ENCODE measurements at regions not wholly inside any gene's neighbourhood (a gene's known extent, or its start where the extent isn't known, plus 50 kb on each side); places are given as distances from the start of the nearest gene placed in this dataset.

DNA sequence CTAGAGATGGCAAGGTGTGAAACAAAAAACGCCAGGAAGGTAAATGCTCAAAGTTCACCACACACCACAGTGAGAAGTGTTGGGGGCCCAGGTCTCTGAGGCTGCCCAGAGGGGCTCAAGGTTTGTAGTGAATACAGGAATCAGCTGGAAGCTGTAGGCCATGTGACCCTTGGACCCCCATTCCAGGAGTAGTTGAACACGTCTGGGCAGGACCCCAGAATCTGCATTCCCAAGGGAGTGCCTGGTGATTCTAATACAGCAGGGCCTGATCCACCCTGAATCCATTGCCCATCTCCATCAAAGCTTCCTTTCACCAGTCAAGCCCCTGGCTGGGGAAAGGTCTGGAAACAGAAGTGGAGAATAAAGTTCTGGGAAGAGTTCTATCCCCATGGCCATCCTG lies 70.8 kb upstream of the B3GAT1 start:
- Mint-ChIP-seq H3K36me3 (ENCODE audit: low read depth) (no peaks in the 10 kb centered on the region), H3K4me3 (no peak overlapping the region), H3K4me1 (peaks cover 3% of the 10 kb centered on the region), H3K27ac (no peak overlapping the region), H3K27me3 (peaks cover 55% of the 10 kb centered on the region)
- no peaks in the 10 kb centered on the region for H3K9me3 ChIP-seq (ENCODE audit: control insufficient read depth, low read length, poor library complexity, severe bottlenecking)
- no peak for DNase-seq
- ATAC-seq = no peak

DNA sequence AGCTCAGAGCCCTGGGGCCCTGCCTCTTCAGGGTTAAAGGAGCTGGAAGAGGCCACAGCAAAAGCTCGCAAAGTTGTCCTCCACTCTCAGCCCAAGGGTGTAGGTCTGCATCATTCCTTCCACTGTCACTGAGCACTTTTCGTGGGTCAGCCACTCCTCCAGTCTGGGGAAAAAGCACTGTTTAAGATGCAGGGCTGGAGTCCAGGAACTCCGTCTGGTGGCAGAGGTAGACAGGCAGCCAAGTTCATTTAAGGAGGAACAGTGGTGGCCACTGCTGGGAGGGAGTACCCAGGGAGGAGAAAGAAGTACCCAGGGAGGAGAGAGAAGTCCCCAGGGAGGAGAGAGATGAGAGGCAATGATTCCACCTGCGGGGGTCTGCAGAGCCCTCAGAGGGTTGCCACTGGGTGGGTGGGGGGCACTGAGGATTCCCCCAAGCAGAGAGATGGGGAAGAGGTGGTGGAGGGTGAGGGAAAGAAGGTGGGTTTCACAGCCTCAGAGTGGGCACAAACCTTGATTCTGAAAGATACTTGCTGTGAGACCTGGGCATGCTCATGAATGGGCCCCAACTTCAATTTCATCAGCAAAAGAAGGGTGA lies 70.0 kb upstream of the B3GAT1 start:
- Mint-ChIP-seq H3K36me3 (ENCODE audit: low read depth) (no peaks in the 10 kb centered on the region), H3K27me3 (peaks cover 57% of the 10 kb centered on the region), H3K4me3 (no peak overlapping the region), H3K4me1 (peaks cover 3% of the 10 kb centered on the region), H3K27ac (no peak overlapping the region)
- no peak for DNase-seq
- H3K9me3 ChIP-seq (ENCODE audit: control insufficient read depth, low read length, poor library complexity, severe bottlenecking) = no peaks in the 10 kb centered on the region
- ATAC-seq = no peak

DNA sequence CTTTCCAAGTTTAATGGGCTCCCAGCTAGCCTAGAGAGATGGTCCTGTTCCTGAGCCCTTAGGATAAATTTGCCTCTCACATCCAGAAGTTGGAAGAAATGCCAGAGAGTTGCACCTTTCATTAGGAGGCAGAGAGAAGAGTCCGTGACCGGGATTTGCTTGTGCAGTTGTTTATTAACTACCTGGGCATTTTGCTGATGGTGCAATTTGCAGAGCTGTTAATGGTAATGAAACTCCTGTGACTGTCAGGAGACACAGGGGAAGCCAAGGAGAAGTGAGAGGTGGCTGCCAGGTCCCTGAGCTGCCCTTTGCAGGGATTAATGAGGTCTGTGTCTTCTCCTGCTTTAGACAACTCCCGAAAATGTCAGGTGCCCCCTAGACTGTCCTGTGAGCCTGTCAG lies 69.1 kb upstream of the B3GAT1 start:
- DNase-seq (no peak), ATAC-seq (no peak)
- Mint-ChIP-seq H3K4me1 (peaks cover 3% of the 10 kb centered on the region), H3K36me3 (ENCODE audit: low read depth) (no peaks in the 10 kb centered on the region), H3K27ac (no peak overlapping the region), H3K27me3 (peaks cover 63% of the 10 kb centered on the region), H3K4me3 (no peak overlapping the region)
- no peaks in the 10 kb centered on the region for H3K9me3 ChIP-seq (ENCODE audit: control insufficient read depth, low read length, poor library complexity, severe bottlenecking)

DNA sequence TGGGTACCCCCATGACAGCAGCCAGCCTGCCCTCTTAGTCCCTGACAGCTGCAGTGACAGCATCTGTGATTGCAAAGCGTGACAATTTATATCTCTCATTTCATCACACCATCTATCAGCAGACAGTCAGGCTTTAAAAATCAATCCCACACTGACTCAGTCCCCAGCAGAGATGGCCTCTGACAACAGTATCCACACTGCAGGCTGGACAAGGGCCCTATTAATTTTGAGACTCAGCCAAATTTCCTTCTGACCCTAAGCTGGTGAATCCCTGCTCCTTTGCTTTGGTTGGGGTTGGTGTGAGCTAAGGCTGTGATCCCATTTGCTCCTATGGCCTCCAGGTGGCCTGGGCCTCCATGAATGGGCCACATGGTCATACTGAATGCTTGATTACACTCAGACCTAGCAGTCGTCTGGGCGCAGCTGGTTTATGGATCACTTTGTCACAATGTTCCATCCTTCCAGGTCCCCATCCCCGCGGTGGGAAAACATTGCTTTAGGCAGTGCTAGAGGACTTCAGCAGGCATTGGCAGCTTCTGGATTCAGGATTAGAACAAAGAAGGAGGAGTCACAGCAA lies 68.2 kb upstream of the B3GAT1 start:
- H3K4me1 Mint-ChIP-seq = peaks cover 3% of the 10 kb centered on the region
- DNase-seq = no peak
- H3K27me3 Mint-ChIP-seq = peaks cover 65% of the 10 kb centered on the region
- H3K27ac Mint-ChIP-seq = no peak overlapping the region
- no peaks in the 10 kb centered on the region for H3K9me3 ChIP-seq (ENCODE audit: control insufficient read depth, low read length, poor library complexity, severe bottlenecking)
- ATAC-seq = no peak
- no peaks in the 10 kb centered on the region for H3K36me3 Mint-ChIP-seq (ENCODE audit: low read depth)
- no peak overlapping the region for H3K4me3 Mint-ChIP-seq

DNA sequence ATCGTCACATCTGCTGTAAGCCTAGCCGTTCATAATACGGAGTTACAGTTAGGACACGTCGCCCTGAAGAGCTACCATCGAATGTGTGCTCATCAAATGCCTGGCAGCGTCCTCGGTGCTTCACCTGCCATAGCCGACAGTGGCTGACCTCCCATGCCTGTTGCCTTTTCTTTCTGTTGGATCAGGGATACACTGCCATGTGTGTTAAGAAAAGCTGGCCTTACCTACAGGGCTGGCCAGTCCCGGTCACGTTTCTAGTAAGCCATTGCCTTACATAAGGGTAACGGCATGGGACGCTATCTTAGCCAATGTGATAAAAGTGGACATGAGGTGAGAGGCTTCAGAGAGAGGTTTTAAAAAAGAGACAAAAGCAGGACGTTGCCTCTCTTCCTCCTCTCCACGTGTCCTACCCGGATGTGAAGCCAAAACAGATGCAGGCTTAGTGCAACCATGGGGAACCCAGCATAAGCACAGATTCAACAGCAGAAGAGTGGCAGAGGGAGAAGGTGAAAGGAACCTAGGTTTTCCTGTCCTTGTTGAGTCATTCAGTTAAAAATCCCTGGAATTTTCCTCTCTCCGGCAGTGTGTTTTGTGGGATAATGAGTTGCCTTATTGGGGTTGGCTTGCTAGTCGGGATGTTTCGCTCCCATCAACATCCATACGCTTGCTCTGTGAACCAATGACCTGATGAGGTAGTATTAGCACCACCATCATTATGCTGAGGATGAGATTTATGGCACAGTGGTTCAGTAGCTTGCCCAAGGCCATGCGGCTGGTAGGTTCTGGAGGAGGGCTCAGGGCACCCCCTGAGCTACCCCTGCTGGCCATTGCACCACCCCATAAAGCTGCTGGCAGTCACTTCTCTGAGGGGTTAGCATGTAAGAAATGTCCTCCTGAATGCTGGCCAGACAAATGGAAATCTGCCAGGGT lies 67.4 kb upstream of the B3GAT1 start:
- H3K9me3 ChIP-seq (ENCODE audit: control insufficient read depth, low read length, poor library complexity, severe bottlenecking) = no peaks in the 10 kb centered on the region
- H3K27ac Mint-ChIP-seq = no peak overlapping the region
- H3K4me3 Mint-ChIP-seq = no peak overlapping the region
- ATAC-seq (no peak), DNase-seq (no peak)
- no peaks in the 10 kb centered on the region for H3K36me3 Mint-ChIP-seq (ENCODE audit: low read depth)
- H3K4me1 Mint-ChIP-seq = peaks cover 3% of the 10 kb centered on the region
- peaks cover 66% of the 10 kb centered on the region for H3K27me3 Mint-ChIP-seq

DNA sequence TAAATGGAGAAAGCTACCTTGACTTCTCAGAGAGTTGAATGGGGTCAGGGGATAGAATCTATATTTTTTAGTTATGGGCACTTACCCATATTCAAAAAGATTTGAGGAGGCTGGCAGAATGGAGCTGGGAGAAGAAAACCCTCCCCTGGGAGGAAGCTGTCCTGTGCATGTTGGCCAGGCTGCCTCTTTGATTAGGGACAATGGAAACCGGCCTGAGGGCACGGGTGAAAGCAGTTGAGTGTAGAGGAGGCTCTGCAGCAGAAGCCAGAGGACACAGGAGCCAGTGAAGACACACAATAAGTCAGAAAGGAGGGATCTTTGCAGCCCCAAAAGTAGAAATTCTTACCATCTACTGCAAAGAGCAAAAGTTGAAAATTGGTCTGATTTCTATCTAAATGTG lies 66.6 kb upstream of the B3GAT1 start:
- H3K4me1 Mint-ChIP-seq = peaks cover under 1% of the 10 kb centered on the region
- H3K4me3 Mint-ChIP-seq = no peak overlapping the region
- H3K9me3 ChIP-seq (ENCODE audit: control insufficient read depth, low read length, poor library complexity, severe bottlenecking) = no peaks in the 10 kb centered on the region
- H3K36me3 Mint-ChIP-seq (ENCODE audit: low read depth) = peaks cover under 1% of the 10 kb centered on the region
- no peak for ATAC-seq
- peaks cover 66% of the 10 kb centered on the region for H3K27me3 Mint-ChIP-seq
- H3K27ac Mint-ChIP-seq = no peak overlapping the region
- no peak for DNase-seq

DNA sequence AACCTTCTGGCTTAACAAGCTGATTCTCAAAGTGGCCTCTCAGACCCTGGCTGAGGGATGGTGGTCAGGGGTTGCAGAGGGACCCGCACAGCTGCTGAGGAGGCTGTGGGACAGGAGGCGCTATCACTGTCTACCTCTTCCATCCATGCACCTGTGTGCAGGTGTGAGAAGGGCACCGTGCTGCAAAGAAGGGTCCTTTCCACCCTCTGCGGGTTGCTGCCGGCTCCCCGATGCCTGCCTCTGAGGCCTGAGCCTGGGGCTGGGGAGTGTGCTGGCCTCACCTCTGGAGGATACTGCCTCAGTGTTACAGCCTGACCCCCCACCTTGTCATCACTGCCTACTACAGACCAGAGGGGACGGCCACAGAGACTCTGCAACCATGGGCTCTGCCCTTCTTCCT lies 66.1 kb upstream of the B3GAT1 start:
- H3K9me3 ChIP-seq (ENCODE audit: control insufficient read depth, low read length, poor library complexity, severe bottlenecking) = no peaks in the 10 kb centered on the region
- ATAC-seq (no peak), DNase-seq (no peak)
- H3K36me3 Mint-ChIP-seq (ENCODE audit: low read depth) = peaks cover 2% of the 10 kb centered on the region
- H3K27me3 Mint-ChIP-seq = peaks cover 68% of the 10 kb centered on the region
- H3K27ac Mint-ChIP-seq = no peak overlapping the region
- H3K4me3 Mint-ChIP-seq = no peak overlapping the region
- H3K4me1 Mint-ChIP-seq = peaks cover 5% of the 10 kb centered on the region

DNA sequence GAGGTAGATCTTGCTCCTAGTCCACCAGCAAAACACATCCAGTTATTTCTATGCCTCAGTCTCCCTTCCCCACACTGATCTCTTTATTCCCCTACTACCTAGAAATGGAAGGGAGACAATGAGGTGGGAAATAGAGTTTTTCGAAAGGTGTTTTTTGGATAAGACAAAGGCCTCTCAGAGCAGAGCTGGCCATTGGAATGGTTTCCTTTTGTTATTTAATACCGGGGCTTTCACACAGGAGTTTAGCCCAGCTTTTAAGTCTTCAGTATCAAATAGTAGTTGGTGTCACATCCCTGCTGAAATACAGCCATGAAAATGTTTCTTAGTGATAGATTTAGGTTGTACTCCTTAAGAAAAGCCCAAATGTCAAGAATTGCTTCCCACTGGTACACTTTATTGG lies 65.4 kb upstream of the B3GAT1 start:
- Mint-ChIP-seq H3K27me3 (peaks cover 73% of the 10 kb centered on the region), H3K27ac (no peak overlapping the region), H3K36me3 (ENCODE audit: low read depth) (peaks cover 2% of the 10 kb centered on the region), H3K4me3 (no peak overlapping the region), H3K4me1 (peaks cover 5% of the 10 kb centered on the region)
- ATAC-seq (no peak), DNase-seq (no peak)
- no peaks in the 10 kb centered on the region for H3K9me3 ChIP-seq (ENCODE audit: control insufficient read depth, low read length, poor library complexity, severe bottlenecking)

DNA sequence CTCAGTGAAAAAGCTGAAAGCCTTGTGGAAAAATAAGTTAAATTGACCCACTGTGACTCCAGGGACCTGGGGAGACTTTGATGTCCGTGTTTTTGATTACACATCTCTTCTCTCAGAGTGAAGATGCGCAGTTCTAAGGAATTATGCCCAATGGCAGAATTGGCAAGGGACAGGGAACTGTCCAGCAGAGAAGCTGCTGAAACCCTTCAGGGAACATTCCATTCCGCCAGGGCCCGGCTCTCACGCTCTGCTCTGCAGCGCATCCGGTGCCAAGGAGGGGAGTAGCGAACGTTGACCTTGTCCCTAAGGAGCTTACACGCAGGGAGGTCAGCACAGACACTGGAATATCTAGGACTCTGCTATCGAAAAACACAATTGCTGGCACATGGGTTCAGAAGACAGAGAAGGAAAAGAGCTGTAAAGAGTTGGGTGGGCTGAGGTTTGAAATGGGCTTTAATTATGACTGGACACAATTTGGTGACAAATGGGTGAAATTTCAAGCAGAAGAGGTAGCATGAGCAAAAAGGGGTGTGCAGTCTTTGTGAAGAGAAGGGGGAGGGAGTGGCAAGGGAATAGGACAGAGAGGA lies 64.5 kb upstream of the B3GAT1 start:
- no peak for DNase-seq
- Mint-ChIP-seq H3K27me3 (peaks cover 78% of the 10 kb centered on the region), H3K4me3 (no peak overlapping the region), H3K4me1 (peaks cover 8% of the 10 kb centered on the region), H3K36me3 (ENCODE audit: low read depth) (peaks cover 2% of the 10 kb centered on the region), H3K27ac (no peak overlapping the region)
- no peaks in the 10 kb centered on the region for H3K9me3 ChIP-seq (ENCODE audit: control insufficient read depth, low read length, poor library complexity, severe bottlenecking)
- ATAC-seq = no peak

DNA sequence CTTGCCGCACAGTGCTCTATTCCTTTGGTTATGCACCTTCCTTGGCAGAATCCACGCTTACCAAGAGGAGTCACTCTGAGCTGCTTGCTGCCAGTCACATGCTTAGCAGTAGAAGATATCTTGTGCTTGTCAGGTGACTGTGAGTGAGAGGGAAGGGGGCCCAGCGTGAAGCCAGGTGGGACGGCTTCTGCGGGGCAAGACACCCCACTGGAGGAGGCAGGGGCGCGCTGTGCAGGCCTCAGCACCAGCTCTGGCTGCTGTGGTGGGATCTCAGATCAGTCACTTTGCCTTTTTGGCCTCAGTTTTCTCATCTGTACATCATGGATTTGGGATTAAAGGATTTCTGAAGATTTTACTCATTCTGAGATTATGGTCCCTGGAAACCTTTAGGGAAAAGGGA lies 63.9 kb upstream of the B3GAT1 start:
- Mint-ChIP-seq H3K36me3 (ENCODE audit: low read depth) (peaks cover 2% of the 10 kb centered on the region), H3K27ac (no peak overlapping the region), H3K27me3 (peaks cover 82% of the 10 kb centered on the region), H3K4me1 (peaks cover 11% of the 10 kb centered on the region), H3K4me3 (no peak overlapping the region)
- H3K9me3 ChIP-seq (ENCODE audit: control insufficient read depth, low read length, poor library complexity, severe bottlenecking) = no peaks in the 10 kb centered on the region
- no peak for ATAC-seq
- no peak for DNase-seq

DNA sequence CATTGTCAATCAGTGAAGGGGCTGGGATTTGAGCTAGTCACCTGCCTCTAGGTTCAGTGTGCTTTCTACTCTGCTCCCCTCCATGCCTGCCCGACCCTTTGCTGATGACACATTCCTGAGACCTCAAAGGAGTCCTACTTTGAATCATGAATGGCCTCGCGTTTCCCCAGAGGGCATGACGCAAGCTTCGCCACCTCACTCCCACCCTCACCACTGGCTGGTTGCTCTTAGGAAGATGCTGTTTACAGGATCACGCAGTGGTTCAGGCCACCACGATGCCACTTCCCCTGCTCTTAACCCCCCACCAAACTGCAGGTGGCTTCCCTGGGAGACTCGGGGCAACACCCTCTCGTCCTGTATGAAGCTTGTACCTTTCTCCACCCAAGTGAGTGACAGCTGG lies 62.9 kb upstream of the B3GAT1 start:
- Mint-ChIP-seq H3K36me3 (ENCODE audit: low read depth) (peaks cover 2% of the 10 kb centered on the region), H3K4me3 (no peak overlapping the region), H3K27me3 (peaks cover 82% of the 10 kb centered on the region), H3K27ac (no peak overlapping the region), H3K4me1 (peaks cover 11% of the 10 kb centered on the region)
- ATAC-seq = no peak
- no peaks in the 10 kb centered on the region for H3K9me3 ChIP-seq (ENCODE audit: control insufficient read depth, low read length, poor library complexity, severe bottlenecking)
- DNase-seq = no peak

DNA sequence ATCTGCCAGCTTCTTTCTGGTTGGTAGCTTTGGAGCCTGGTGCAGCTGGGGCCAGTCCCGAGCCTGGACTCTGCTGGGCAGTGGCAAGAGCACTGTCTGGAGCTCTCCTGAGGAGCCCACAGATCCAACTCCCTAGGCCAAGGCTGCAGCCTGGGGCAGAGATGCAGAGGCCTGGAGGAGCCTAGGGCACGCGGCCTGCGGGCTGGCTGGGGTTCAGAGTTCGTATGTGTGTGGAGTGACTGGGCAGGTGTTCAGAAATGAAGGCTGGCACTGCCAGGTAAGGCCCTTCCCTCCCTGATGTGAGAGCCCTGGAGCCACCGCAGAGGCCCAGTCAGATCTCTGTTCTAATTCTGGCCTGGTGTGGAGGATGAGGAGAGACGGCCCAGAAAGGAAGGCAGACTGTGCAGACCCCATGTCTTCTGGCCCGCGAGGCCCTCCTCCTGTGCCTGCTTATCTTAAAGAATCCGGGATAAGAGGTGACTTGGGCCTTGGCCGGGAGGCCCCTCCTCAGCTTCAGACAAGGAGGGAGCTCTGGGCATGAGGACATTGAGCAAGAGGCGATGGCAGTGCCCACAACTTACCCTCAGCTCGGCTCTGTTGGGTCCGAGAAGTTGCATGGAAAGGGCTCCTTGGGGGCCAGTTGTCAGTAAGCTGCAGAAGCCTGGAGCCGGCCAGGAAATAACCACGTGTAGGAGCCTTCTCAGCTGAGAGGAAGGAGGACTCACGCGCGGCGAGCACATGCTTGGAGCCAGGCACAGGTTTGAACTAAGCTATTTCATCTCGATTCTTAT lies 62.2 kb upstream of the B3GAT1 start:
- DNase-seq (no peak), ATAC-seq (no peak)
- Mint-ChIP-seq H3K4me1 (peaks cover 11% of the 10 kb centered on the region), H3K27me3 (peaks cover 77% of the 10 kb centered on the region), H3K27ac (no peak overlapping the region), H3K4me3 (no peak overlapping the region), H3K36me3 (ENCODE audit: low read depth) (peaks cover 2% of the 10 kb centered on the region)
- no peaks in the 10 kb centered on the region for H3K9me3 ChIP-seq (ENCODE audit: control insufficient read depth, low read length, poor library complexity, severe bottlenecking)

Measured in T-helper 17 cell (primary cell).